GM10248 (cell line): ENCODE measurements at regions not wholly inside any gene's neighbourhood (a gene's known extent, or its start where the extent isn't known, plus 50 kb on each side); places are given as distances from the start of the nearest gene placed in this dataset.

ENCODE experiments used
- CTCF ChIA-PET: fragments of 300-600 bp; sonication (Branson Sonifier 250); formaldehyde crosslinking; extraction: SDS; loops from one replicate; lab custom pipeline; 2021; ENCODE audit warnings: antibody characterized with exemption; lab: Yijun Ruan, JAX
- POLR2A ChIA-PET: fragments of 350-650 bp; sonication (Branson Sonifier 250); formaldehyde crosslinking; extraction: SDS; loops from one replicate; lab custom pipeline; 2020; ENCODE audit warnings: antibody characterized with exemption; lab: Yijun Ruan, JAX
- DNase-seq: peaks from one replicate; pipeline ENCODE4 v3.0.0; 2012; ENCODE audit errors: extremely low spot score
- CTCF ChIP-seq: IDR thresholded peaks from 2 replicates; pipeline ENCODE4 v1.5.1; 2012; ENCODE audit warnings: mild to moderate bottlenecking, low read depth; ENCODE audit errors: extremely low read depth, missing control alignments, control extremely low read depth

DNA sequence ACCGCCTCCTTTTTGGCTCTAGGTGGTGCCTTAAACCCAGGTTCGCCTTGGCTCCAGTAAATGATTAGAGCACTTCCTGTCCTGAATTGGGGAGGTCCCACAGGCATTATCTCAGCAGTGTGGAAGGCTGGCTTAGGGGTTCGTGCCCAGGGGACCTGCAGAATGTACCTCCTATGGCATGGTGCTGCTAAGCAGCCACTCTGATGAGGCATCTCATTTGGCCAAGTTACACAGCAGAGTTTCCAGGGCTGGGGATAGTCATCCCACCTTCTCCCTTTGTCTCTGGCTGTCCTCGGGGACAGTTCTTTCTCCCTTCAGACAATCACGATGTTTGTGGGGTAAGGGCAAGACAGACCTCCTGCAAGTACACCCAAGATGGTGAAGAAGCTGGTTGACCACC is 371.2 kb downstream of the VPS13C start:
- TF ChIP-seq CTCF = no peak
- CTCF ChIA-PET = no interaction called here
- DNase-seq = no peak
- POLR2A ChIA-PET = no interaction called here

GRCh38 chr15:61687651-61688050 is 372.6 kb downstream of the VPS13C start:
- no peak for DNase-seq
- ChIA-PET POLR2A (no interaction called here), CTCF (no interaction called here)
- TF ChIP-seq CTCF = no peak

GRCh38 chr15:61687124-61687523 is 373.1 kb downstream of the VPS13C start:
- TF ChIP-seq CTCF = no peak
- CTCF ChIA-PET = no interaction called here
- DNase-seq = no peak
- POLR2A ChIA-PET = no interaction called here

- DNase-seq = no peak
- CTCF ChIA-PET = interaction anchor here (1.7 kb wide), 1 partner anchor 15 kb away, joined by 3 read pairs; no protein-coding TSS in a partner anchor
- TF ChIP-seq CTCF = no peak
- POLR2A ChIA-PET = no interaction called here
Measured at GRCh38 chr15:61685971-61686370, 374.3 kb downstream of the VPS13C start.

DNA sequence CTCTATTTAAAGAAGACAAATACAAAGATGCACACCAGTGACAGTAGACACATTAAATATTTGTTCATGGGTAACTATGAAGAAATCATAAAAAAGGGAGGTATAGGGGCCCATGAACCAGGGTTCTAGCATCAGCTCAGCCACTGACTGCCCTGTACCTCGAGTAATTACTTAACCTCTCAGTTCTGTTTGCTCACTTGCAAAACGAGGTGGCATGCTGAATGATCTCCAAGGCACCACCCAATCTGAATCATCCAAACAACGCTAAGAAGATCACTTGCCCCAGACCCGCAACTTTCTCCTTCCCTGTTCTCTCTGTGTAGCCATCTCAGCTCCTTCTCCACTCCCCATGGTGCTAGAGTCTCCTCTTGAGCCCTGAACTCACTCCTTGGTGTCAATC is 374.7 kb downstream of the VPS13C start:
- ChIA-PET CTCF (interaction anchor here (1.7 kb wide), 1 partner anchor 14 kb away, joined by 3 read pairs; no protein-coding TSS in a partner anchor), POLR2A (no interaction called here)
- TF ChIP-seq CTCF = no peak
- no peak for DNase-seq

DNA sequence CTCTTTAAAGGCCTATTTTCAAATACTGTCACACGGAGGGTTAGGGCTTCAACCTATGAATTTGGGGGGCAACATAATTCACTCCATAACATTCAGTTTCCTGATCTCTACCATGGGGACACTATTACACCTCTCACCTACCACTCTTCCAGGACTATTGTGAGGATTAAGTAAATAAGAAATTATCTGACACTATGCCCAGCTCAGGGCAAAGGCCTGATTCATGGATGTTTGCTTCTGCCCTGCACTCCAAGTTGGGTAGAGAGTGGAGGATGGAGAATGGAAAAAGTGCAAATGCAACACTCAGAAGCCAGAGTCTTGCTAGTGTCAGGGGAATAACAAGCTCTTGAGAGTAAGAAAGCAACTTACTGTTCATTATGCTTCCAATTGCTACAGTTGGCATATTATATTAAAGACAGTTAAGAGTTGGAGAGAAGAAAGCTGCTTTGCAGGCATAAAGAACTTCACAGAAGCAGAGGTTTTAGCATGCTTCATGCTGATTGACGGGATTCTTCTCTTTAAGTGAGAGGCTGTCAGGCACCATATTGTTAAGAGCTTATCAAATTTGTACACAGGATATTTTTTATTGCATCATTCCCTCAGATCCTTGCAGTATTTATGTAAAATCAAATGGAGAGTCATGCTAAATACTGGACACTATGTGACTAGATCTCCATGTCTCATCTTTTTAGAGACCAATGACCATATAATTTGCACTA is 375.3 kb downstream of the VPS13C start:
- POLR2A ChIA-PET = no interaction called here
- no peak for DNase-seq
- no peak for TF ChIP-seq CTCF
- CTCF ChIA-PET = interaction anchor here (1.7 kb wide), 1 partner anchor 14 kb away, joined by 3 read pairs; no protein-coding TSS in a partner anchor
